Mesenchymal stem cell (in vitro differentiated cells and primary cell): ENCODE measurements at regions not wholly inside any gene's neighbourhood (a gene's known extent, or its start where the extent isn't known, plus 50 kb on each side); places are given as distances from the start of the nearest gene placed in this dataset.

Experiments
- DNase-seq: peaks from one replicate; pipeline ENCODE4 v3.0.0-alpha.2; 2013
- H2AFZ ChIP-seq: one replicate; pipeline ENCODE4 v1.6.1; 2013; ENCODE audit warnings: low read depth, mild to moderate bottlenecking, control low read depth, inconsistent platforms, low read length, moderate library complexity
- H2AK5ac ChIP-seq: 2 replicates; pipeline ENCODE4 v1.6.1; 2013; ENCODE audit warnings: low read length, moderate library complexity, mild to moderate bottlenecking, inconsistent platforms; ENCODE audit not compliant: severe bottlenecking
- H2BK120ac ChIP-seq: one replicate; pipeline ENCODE4 v1.6.1; 2013; ENCODE audit warnings: low read depth, mild to moderate bottlenecking, inconsistent platforms, low read length, moderate library complexity
- H2BK12ac ChIP-seq, 2 experiments: one replicate each; pipeline ENCODE4 v1.6.1; 2013; ENCODE audit warnings: inconsistent platforms in 2 of 2, low read length in 2 of 2, mild to moderate bottlenecking in 2 of 2, moderate library complexity in 2 of 2, control low read depth in 1 of 2
- H2BK15ac ChIP-seq: one replicate; pipeline ENCODE4 v1.6.1; 2013; ENCODE audit warnings: mild to moderate bottlenecking, low read depth, inconsistent platforms; ENCODE audit not compliant: poor library complexity, severe bottlenecking
- H2BK5ac ChIP-seq: 2 replicates; pipeline ENCODE4 v1.6.1; 2013; ENCODE audit warnings: low read depth, mild to moderate bottlenecking, low read length, control low read depth, inconsistent platforms; ENCODE audit not compliant: poor library complexity, severe bottlenecking
- H3K14ac ChIP-seq, 2 experiments: one replicate each; pipeline ENCODE4 v1.6.1; 2013; ENCODE audit warnings: inconsistent platforms in 2 of 2, low read length in 2 of 2, control low read depth in 1 of 2, mild to moderate bottlenecking in 1 of 2, moderate library complexity in 1 of 2
- H3K18ac ChIP-seq, 2 experiments: one replicate each; pipeline ENCODE4 v1.6.1; 2013; ENCODE audit warnings: inconsistent platforms in 2 of 2, low read length in 2 of 2, control low read depth in 1 of 2, low read depth in 1 of 2, mild to moderate bottlenecking in 1 of 2
- H3K23ac ChIP-seq, 2 experiments: one replicate each; pipeline ENCODE4 v1.6.1; 2013; ENCODE audit warnings: inconsistent platforms in 2 of 2, low read length in 2 of 2, mild to moderate bottlenecking in 2 of 2, moderate library complexity in 2 of 2, control low read depth in 1 of 2
- H3K27ac ChIP-seq: 2 replicates; pipeline ENCODE4 v1.5.1; 2013; ENCODE audit warnings: mild to moderate bottlenecking, moderate library complexity, low read length, control low read depth, inconsistent platforms; ENCODE audit not compliant: poor library complexity, severe bottlenecking
- H3K27me3 ChIP-seq, 2 experiments: 2 replicates each; pipeline versions ENCODE4 v1.6.1 to v1.7.0; 2013; ENCODE audit warnings: low read length in 2 of 2, mild to moderate bottlenecking in 2 of 2, moderate library complexity in 2 of 2, control low read depth in 1 of 2, inconsistent platforms in 1 of 2; ENCODE audit not compliant: control insufficient read depth in 1 of 2, insufficient read depth in 1 of 2
- H3K36me3 ChIP-seq, 2 experiments: 2 replicates each; pipeline versions ENCODE4 v1.6.1 to v1.7.0; 2013; ENCODE audit warnings: low read length in 2 of 2, control low read depth in 1 of 2, inconsistent platforms in 1 of 2, low read depth in 1 of 2, mild to moderate bottlenecking in 1 of 2; ENCODE audit not compliant: insufficient read depth in 2 of 2, control insufficient read depth in 1 of 2
- H3K4ac ChIP-seq, 2 experiments: one replicate each; pipeline ENCODE4 v1.6.1; 2013; ENCODE audit warnings: inconsistent platforms in 2 of 2, low read length in 2 of 2, mild to moderate bottlenecking in 2 of 2, moderate library complexity in 2 of 2, control low read depth in 1 of 2, low read depth in 1 of 2
- H3K4me1 ChIP-seq: 2 replicates; pipeline ENCODE4 v1.6.1; 2013; ENCODE audit warnings: low read depth, low read length, control low read depth; ENCODE audit not compliant: control insufficient read depth, insufficient read depth
- H3K4me2 ChIP-seq: 2 replicates; pipeline ENCODE4 v1.6.1; 2013; ENCODE audit warnings: low read length, mild to moderate bottlenecking, inconsistent platforms; ENCODE audit not compliant: poor library complexity, severe bottlenecking
- H3K4me3 ChIP-seq, 2 experiments: 2 replicates each; pipeline versions ENCODE4 v1.5.1 to v1.7.0; 2013; ENCODE audit warnings: low read length in 2 of 2, mild to moderate bottlenecking in 2 of 2, control low read depth in 1 of 2, low read depth in 1 of 2; ENCODE audit not compliant: insufficient read depth in 1 of 2
- H3K79me1 ChIP-seq: replicated peaks from 2 replicates; pipeline ENCODE4 v1.6.1; 2013; ENCODE audit warnings: mild to moderate bottlenecking, control low read depth, low read length, inconsistent platforms; ENCODE audit not compliant: poor library complexity, severe bottlenecking
- H3K9ac ChIP-seq: 2 replicates; pipeline ENCODE4 v1.7.0; 2013; ENCODE audit warnings: mild to moderate bottlenecking, low read length, moderate library complexity
- H3K9me3 ChIP-seq: 2 replicates; pipeline ENCODE4 v1.7.0; 2013; ENCODE audit warnings: mild to moderate bottlenecking, low read length; ENCODE audit not compliant: control insufficient read depth
- H4K8ac ChIP-seq: one replicate; pipeline ENCODE4 v1.6.1; 2013; ENCODE audit warnings: inconsistent platforms, mild to moderate bottlenecking, low read length, moderate library complexity
- H4K91ac ChIP-seq: one replicate; pipeline ENCODE4 v1.6.1; 2013; ENCODE audit warnings: mild to moderate bottlenecking, low read length, inconsistent platforms
- WGBS: methylation state at CpG from one replicate; pipeline ENCODE4 v1.1.7; 2013; ENCODE audit warnings: mixed read lengths; 5-methylcytosine and 5-hydroxymethylcytosine counted together

DNA sequence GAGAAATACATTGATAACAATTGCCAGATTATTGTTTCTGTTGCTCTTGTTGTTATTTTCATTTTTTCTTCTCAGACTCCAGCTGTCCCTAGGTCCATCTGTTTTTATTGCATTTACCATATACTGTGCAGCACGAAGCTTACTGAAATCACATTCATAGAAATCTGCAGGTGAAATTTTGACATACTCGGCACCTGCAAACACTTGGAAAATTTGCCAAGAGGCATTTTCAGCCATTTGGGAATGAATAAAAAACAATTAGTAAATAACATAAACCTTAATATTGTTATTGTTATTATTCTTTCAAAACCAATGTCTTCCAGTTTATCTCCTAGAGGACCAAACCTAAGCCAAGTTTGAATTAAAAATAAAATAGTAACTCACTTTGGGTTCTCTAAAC is 2357.2 kb downstream of the LRRC4C start:
- H4K91ac ChIP-seq: no peak overlapping the region
- no peaks in the 10 kb centered on the region for H3K36me3 ChIP-seq
- H3K9me3 ChIP-seq: peaks cover 22% of the 10 kb centered on the region
- no peak for DNase-seq
- H2BK15ac ChIP-seq: no peak overlapping the region
- no peak overlapping the region for H2BK5ac ChIP-seq
- H3K18ac ChIP-seq: no peak overlapping the region
- no peaks in the 10 kb centered on the region for H3K79me1 ChIP-seq
- no peak overlapping the region for H2AK5ac ChIP-seq
- H3K4me3 ChIP-seq: no peak overlapping the region
- no peak overlapping the region for H3K4ac ChIP-seq
- H2BK12ac ChIP-seq: no peak overlapping the region
- H2AFZ ChIP-seq: no peak overlapping the region
- H3K9ac ChIP-seq: no peak overlapping the region
- H3K27me3 ChIP-seq: no peaks in the 10 kb centered on the region
- no peak overlapping the region for H3K23ac ChIP-seq
- no peaks in the 10 kb centered on the region for H3K4me1 ChIP-seq
- no peak overlapping the region for H3K14ac ChIP-seq
- H3K4me2 ChIP-seq: no peak overlapping the region
- H2BK120ac ChIP-seq: no peak overlapping the region
- 83% methylated on average over 2 of the region's 2 CpGs for WGBS
- no peak overlapping the region for H4K8ac ChIP-seq
- no peak overlapping the region for H3K27ac ChIP-seq

GRCh38 chr11:39078465-39078864 is 2381.0 kb downstream of the LRRC4C start:
- WGBS: 91% methylated on average over 13 of the region's 13 CpGs

DNA sequence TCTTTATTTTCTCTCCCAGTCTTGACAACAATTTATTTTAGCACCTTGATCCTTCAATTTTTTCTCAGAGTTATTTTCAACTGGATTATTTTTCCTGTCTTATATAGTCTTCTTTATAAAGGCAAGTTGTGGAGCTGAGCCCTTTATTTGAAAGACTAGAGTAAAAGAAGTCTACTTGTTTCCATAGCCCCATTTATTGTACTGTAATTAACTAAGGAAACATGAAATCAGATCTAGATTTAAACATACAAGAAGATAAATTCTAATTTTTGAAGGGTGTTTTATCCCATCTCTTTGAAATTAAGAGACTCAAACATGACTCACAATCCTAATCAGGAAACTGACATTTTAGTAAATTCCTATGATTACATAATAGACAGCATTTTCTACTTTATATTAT is 2421.8 kb downstream of the LRRC4C start:
- no peak overlapping the region for H2AK5ac ChIP-seq
- H3K36me3 ChIP-seq: no peaks in the 10 kb centered on the region
- no peak overlapping the region for H3K4me3 ChIP-seq
- H3K79me1 ChIP-seq: no peaks in the 10 kb centered on the region
- H2BK5ac ChIP-seq: no peak overlapping the region
- H3K4ac ChIP-seq: no peak overlapping the region
- H3K14ac ChIP-seq: no peak overlapping the region
- no peaks in the 10 kb centered on the region for H3K4me1 ChIP-seq
- H2AFZ ChIP-seq: no peak overlapping the region
- no peak overlapping the region for H4K91ac ChIP-seq
- H2BK15ac ChIP-seq: no peak overlapping the region
- H3K18ac ChIP-seq: no peak overlapping the region
- H3K27ac ChIP-seq: no peak overlapping the region
- H3K4me2 ChIP-seq: no peak overlapping the region
- no peak overlapping the region for H3K9ac ChIP-seq
- no peaks in the 10 kb centered on the region for H3K27me3 ChIP-seq
- H3K9me3 ChIP-seq: peaks cover 4% of the 10 kb centered on the region
- H2BK120ac ChIP-seq: no peak overlapping the region
- no peak overlapping the region for H4K8ac ChIP-seq
- no peak for DNase-seq
- H2BK12ac ChIP-seq: no peak overlapping the region
- H3K23ac ChIP-seq: no peak overlapping the region

More at GRCh38 chr11:39078465-39078864, 2381.0 kb downstream of the LRRC4C start:
- H3K14ac ChIP-seq: no peak overlapping the region
- no peak overlapping the region for H3K4me3 ChIP-seq
- no peaks in the 10 kb centered on the region for H3K4me1 ChIP-seq
- no peak overlapping the region for H4K91ac ChIP-seq
- no peak overlapping the region for H2BK5ac ChIP-seq
- no peak overlapping the region for H2BK12ac ChIP-seq
- H3K79me1 ChIP-seq: no peaks in the 10 kb centered on the region
- no peaks in the 10 kb centered on the region for H3K36me3 ChIP-seq
- no peak overlapping the region for H3K18ac ChIP-seq
- H3K27ac ChIP-seq: no peak overlapping the region
- no peak overlapping the region for H3K4ac ChIP-seq
- H2AFZ ChIP-seq: no peak overlapping the region
- no peak overlapping the region for H3K23ac ChIP-seq
- DNase-seq: no peak
- no peaks in the 10 kb centered on the region for H3K27me3 ChIP-seq
- H4K8ac ChIP-seq: no peak overlapping the region
- H3K9me3 ChIP-seq: no peaks in the 10 kb centered on the region
- no peak overlapping the region for H3K4me2 ChIP-seq
- H3K9ac ChIP-seq: no peak overlapping the region
- no peak overlapping the region for H2BK15ac ChIP-seq
- H2BK120ac ChIP-seq: no peak overlapping the region
- no peak overlapping the region for H2AK5ac ChIP-seq

DNA sequence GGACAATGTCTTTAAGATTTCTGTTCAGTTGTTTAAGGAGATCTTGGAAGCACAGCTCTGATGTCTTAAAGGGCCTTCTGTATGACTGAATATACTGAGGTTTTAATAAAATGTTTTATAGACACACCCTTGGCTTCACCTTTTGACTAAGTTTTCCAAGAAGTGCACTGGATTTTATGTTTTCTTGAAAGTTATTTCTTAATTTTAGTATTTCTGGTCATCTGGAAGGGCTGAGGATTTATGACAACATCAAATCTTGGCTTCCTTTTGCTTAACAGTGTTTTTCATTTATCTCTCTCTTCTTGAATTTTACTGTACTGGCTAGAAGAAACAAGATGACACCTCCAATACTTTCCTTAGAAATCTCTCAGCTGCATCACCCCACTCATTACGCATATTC is 2423.4 kb downstream of the LRRC4C start:
- Histone ChIP-seq H4K91ac (no peak overlapping the region), H3K18ac (no peak overlapping the region), H2BK120ac (no peak overlapping the region), H3K4ac (no peak overlapping the region), H3K4me2 (no peak overlapping the region), H2BK12ac (no peak overlapping the region), H3K27ac (no peak overlapping the region), H2BK5ac (no peak overlapping the region), H3K14ac (no peak overlapping the region), H3K4me3 (no peak overlapping the region), H3K36me3 (no peaks in the 10 kb centered on the region), H3K4me1 (no peaks in the 10 kb centered on the region), H2AK5ac (no peak overlapping the region), H4K8ac (no peak overlapping the region), H3K27me3 (no peaks in the 10 kb centered on the region), H3K9ac (no peak overlapping the region), H3K23ac (no peak overlapping the region), H2BK15ac (no peak overlapping the region), H3K79me1 (no peaks in the 10 kb centered on the region), H3K9me3 (peaks cover 9% of the 10 kb centered on the region), H2AFZ (no peak overlapping the region)
- no peak for DNase-seq
- WGBS: no CpG with 5 or more reads among the region's 1 CpG
